Vagina (tissue), 2 donors: ENCODE measurements at regions not wholly inside any gene's neighbourhood (a gene's known extent, or its start where the extent isn't known, plus 50 kb on each side); places are given as distances from the start of the nearest gene placed in this dataset.

Experiments used
- DNase-seq, 2 donors: peaks; one replicate each; pipeline ENCODE4 v3.0.0-alpha.2; 2017; ENCODE audit errors: extremely low spot score in 2 of 2
- H3K27ac ChIP-seq: fragments of 200-600 bp; sonication (generic); one replicate; pipeline ENCODE4 v1.5.1; 2019
- H3K27me3 ChIP-seq: fragments of 200-600 bp; sonication (generic); one replicate; pipeline ENCODE4 v1.5.1; 2019
- H3K36me3 ChIP-seq, 2 donors: fragments of 200-600 bp; sonication (generic); one replicate each; pipeline ENCODE4 v1.5.1; 2017 to 2019
- H3K4me1 ChIP-seq: fragments of 200-600 bp; sonication (generic); one replicate; pipeline ENCODE4 v1.5.1; 2019
- H3K4me3 ChIP-seq, 2 donors: fragments of 200-600 bp; sonication (generic); 1 replicate in 1 of 2; 2 replicates in 1 of 2; pipeline ENCODE4 v1.5.1; 2016 to 2019
- H3K9me3 ChIP-seq: fragments of 200-600 bp; sonication (generic); one replicate; pipeline ENCODE4 v1.5.1; 2019
- CTCF ChIP-seq, 3 experiments: fragments of 450-650 bp in 2 of 3; fragments of 200-600 bp in 1 of 3; sonication (generic) in 1 of 3; IDR thresholded peaks; one replicate each; pipeline ENCODE4 v1.5.1; 2017 to 2019; ENCODE audit warnings: antibody characterized with exemption in 3 of 3, mild to moderate bottlenecking in 2 of 3, moderate library complexity in 2 of 3
- POLR2A ChIP-seq, 2 donors: fragments of 450-650 bp; IDR thresholded peaks; one replicate each; pipeline ENCODE4 v1.6.1; 2017; ENCODE audit warnings: antibody characterized with exemption in 2 of 2, mild to moderate bottlenecking in 2 of 2, moderate library complexity in 2 of 2
- POLR2AphosphoS5 ChIP-seq, 2 donors: sonication (generic); formaldehyde crosslinking; IDR thresholded peaks; one replicate each; pipeline ENCODE4 v1.9.0; 2017; ENCODE audit warnings: antibody characterized with exemption in 2 of 2, mild to moderate bottlenecking in 2 of 2, low read depth in 1 of 2; ENCODE audit not compliant: insufficient read depth in 1 of 2
- intact Hi-C: fragments of 100-400 bp; cut with DNase I; formaldehyde crosslinking; loops from one replicate; pipeline ENCODE4 v1.15.1; 2023

- H3K27me3 ChIP-seq: no peaks in the 10 kb centered on the region
- no peak overlapping the region for H3K4me3 ChIP-seq
- no peak for DNase-seq
- TF ChIP-seq POLR2AphosphoS5 (IDR thresholded peaks at IDR 0.05; ENCODE audit: insufficient read depth in 1 of 2, low read depth in 1 of 2) (no peak), CTCF (IDR thresholded peaks at IDR 0.05) (no peak), POLR2A (IDR thresholded peaks at IDR 0.05) (no peak)
- intact Hi-C loops: no loop called here
- no peak overlapping the region for H3K27ac ChIP-seq
- H3K36me3 ChIP-seq: no peaks in the 10 kb centered on the region
- no peaks in the 10 kb centered on the region for H3K4me1 ChIP-seq
- no peaks in the 10 kb centered on the region for H3K9me3 ChIP-seq
Observed at GRCh38 chr2:52703004-52703403, 1064.6 kb upstream of the CHAC2 start.

GRCh38 chr2:52698408-52698807, 1069.2 kb upstream of the CHAC2 start:
- Histone ChIP-seq H3K4me3 (no peak overlapping the region), H3K27ac (no peak overlapping the region), H3K9me3 (no peaks in the 10 kb centered on the region), H3K4me1 (no peaks in the 10 kb centered on the region), H3K27me3 (no peaks in the 10 kb centered on the region), H3K36me3 (no peaks in the 10 kb centered on the region)
- intact Hi-C loops: no loop called here
- no peak for TF ChIP-seq CTCF (IDR thresholded peaks at IDR 0.05)
- TF ChIP-seq POLR2AphosphoS5 (IDR thresholded peaks at IDR 0.05; ENCODE audit: insufficient read depth in 1 of 2, low read depth in 1 of 2): no peak
- DNase-seq: no peak

GRCh38 chr2:52697690-52698089, 1069.9 kb upstream of the CHAC2 start:
- Histone ChIP-seq H3K27me3 (no peaks in the 10 kb centered on the region), H3K36me3 (no peaks in the 10 kb centered on the region), H3K27ac (no peak overlapping the region), H3K9me3 (no peaks in the 10 kb centered on the region), H3K4me1 (no peaks in the 10 kb centered on the region), H3K4me3 (no peak overlapping the region)
- TF ChIP-seq CTCF (IDR thresholded peaks at IDR 0.05): no peak
- TF ChIP-seq POLR2AphosphoS5 (IDR thresholded peaks at IDR 0.05; ENCODE audit: insufficient read depth in 1 of 2, low read depth in 1 of 2): no peak
- no peak for TF ChIP-seq POLR2A (IDR thresholded peaks at IDR 0.05)
- DNase-seq: no peak
- intact Hi-C loops: no loop called here

- TF ChIP-seq POLR2A (IDR thresholded peaks at IDR 0.05) (no peak), CTCF (IDR thresholded peaks at IDR 0.05) (no peak), POLR2AphosphoS5 (IDR thresholded peaks at IDR 0.05; ENCODE audit: insufficient read depth in 1 of 2, low read depth in 1 of 2) (no peak)
- H3K4me3 ChIP-seq: no peak overlapping the region
- no peak overlapping the region for H3K27ac ChIP-seq
- H3K9me3 ChIP-seq: no peaks in the 10 kb centered on the region
- H3K27me3 ChIP-seq: no peaks in the 10 kb centered on the region
- no peaks in the 10 kb centered on the region for H3K36me3 ChIP-seq
- no peak for DNase-seq
- intact Hi-C loops: no loop called here
- no peaks in the 10 kb centered on the region for H3K4me1 ChIP-seq
Observed at GRCh38 chr2:52695731-52696130, 1071.9 kb upstream of the CHAC2 start.

DNA sequence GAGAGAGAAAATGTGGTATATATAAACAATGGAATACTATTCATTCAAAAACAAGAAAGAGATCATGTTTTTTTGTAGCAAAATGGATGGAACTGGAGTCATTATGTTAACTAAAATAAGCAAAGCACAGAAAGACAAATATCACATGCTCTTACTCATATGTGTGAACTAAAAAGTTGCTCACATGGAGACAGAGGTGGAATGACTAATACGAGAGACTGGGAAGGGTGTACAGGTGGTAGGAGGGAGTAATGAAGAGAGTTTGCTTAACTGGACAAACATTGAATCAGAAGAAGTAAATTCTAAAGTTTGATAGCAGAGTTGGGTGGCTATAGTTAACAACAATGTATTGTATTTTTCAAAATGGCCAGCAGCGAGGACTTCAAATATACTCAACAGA, 1080.7 kb upstream of the CHAC2 start:
- Histone ChIP-seq H3K9me3 (no peaks in the 10 kb centered on the region), H3K27ac (no peak overlapping the region), H3K36me3 (no peaks in the 10 kb centered on the region), H3K4me3 (no peak overlapping the region), H3K4me1 (no peaks in the 10 kb centered on the region), H3K27me3 (no peaks in the 10 kb centered on the region)
- TF ChIP-seq POLR2A (IDR thresholded peaks at IDR 0.05) (no peak), POLR2AphosphoS5 (IDR thresholded peaks at IDR 0.05; ENCODE audit: insufficient read depth in 1 of 2, low read depth in 1 of 2) (no peak), CTCF (IDR thresholded peaks at IDR 0.05) (no peak)
- DNase-seq: no peak
- intact Hi-C loops: no loop called here
